Stimulated activated CD4-positive, alpha-beta T cell treated with anti-CD3 and anti-CD28 coated beads, Interleukin-4, amount 100 ng/mL, for 1 hour (primary cell): ENCODE measurements at regions not wholly inside any gene's neighbourhood (a gene's known extent, or its start where the extent isn't known, plus 50 kb on each side); places are given as distances from the start of the nearest gene placed in this dataset.
"Not testable (repeated sequence)": the region's sequence is repeated elsewhere in the genome, so short reads cannot be mapped to it uniquely, and the experiment has no call there.

Experiments
- DNase-seq: peaks from one replicate; pipeline ENCODE4 v3.0.0-alpha.2; 2020

- DNase-seq: no peak
Observed at GRCh38 chr3:107212618-107213017, 164.6 kb upstream of the CCDC54 start.

GRCh38 chr3:107213044-107213669 is 164.1 kb upstream of the CCDC54 start:
- DNase-seq: no peak

DNA sequence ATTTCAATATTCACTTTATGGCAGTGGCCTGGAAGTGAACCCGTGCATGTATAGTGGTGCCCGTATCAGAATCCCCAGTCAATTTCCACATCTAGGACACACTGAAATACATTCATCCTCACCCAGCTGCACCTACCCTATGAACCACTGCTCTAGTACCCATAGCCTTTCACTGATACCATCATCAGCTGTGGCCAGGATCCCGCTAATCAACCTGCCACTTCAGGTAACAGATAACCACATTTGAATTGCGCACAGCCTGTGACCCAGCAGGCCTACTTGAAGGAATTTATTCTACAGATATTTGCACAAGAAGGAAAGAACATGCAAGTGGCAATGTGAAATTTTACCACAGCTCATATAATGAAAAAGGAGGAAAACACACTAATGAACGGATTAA is 161.0 kb upstream of the CCDC54 start:
- DNase-seq: no peak

GRCh38 chr3:107216711-107217110 is 160.5 kb upstream of the CCDC54 start:
- DNase-seq: no peak

DNA sequence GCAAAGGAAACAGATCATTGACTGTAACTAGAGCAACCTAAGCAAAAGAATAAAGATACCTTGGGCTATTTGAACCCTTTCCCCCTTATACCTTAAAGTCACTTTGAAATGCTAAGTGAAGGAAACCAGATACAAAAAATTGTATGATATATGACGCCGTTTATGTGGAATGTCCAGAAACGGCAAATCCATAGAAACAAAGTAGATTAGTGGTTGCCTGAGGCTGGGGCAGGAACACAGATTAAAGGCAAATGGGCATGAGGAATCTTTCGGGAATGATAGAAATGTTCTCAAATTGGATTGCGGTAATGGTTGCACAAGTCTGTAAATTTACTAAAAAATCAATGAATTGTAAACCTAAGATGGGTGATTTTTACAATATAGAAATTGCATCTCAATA is 160.1 kb upstream of the CCDC54 start:
- DNase-seq: no peak

DNA sequence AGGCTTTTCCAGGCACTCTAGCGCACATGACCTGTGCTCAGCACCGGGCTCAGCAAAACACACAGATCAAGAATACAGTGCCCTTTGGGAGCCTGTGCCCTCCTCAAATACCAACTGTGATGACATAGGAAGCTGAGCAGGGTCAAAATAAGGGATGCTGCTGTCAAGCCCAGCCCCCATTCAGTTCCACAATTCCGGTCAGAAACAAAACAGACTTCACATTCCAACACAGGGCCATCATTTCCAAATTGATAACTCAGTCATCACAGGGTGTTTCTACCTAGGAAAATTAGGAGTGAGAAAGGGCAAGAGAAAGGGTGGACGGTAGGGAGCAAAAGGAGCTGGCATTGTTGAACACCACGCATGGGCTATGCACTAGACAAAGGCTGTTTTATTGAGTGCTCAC is 158.4 kb upstream of the CCDC54 start:
- no peak for DNase-seq

DNA sequence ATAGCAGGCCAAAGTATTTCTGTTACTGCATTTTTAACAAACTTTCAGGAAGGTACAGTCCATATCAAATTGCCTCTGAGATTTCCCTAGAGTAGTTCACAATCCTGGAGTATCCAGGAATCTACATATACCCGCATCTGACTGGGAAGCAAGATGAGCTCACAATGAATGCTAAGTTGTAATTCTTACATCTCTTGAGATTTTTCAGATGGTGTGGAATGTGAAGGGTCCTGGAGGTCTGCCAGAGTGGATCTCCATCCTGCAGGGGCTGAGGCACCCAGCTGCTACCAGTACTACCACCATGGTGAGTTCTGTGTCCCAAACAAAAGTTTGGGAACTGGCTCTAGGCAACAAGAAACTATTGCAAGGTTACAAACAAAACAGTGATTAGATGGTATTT is 156.7 kb upstream of the CCDC54 start:
- no peak for DNase-seq

GRCh38 chr3:107221856-107222255 is 155.4 kb upstream of the CCDC54 start:
- DNase-seq: no peak

GRCh38 chr3:107222907-107223306 is 154.3 kb upstream of the CCDC54 start:
- no peak for DNase-seq

GRCh38 chr3:107224026-107224596 is 153.1 kb upstream of the CCDC54 start:
- no peak for DNase-seq

DNA sequence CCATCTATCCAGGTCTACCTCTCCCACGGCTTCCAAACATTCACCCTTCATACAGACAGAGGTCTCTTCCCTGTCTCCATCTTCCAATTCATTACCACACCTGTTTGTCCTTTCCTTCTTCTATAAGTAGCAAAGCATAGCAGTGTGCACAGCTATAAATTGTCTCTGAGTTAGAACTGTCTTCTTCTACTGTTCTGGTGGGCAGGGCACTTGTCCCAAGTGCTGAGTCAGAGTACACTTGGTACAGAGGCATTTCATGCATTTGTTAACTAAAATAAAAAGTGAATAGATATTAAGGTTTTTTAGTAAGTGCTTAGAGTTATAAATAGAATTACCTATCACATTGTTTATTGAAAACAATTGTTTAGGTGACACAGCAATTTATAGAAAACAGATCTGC is 150.1 kb upstream of the CCDC54 start:
- no peak for DNase-seq

DNA sequence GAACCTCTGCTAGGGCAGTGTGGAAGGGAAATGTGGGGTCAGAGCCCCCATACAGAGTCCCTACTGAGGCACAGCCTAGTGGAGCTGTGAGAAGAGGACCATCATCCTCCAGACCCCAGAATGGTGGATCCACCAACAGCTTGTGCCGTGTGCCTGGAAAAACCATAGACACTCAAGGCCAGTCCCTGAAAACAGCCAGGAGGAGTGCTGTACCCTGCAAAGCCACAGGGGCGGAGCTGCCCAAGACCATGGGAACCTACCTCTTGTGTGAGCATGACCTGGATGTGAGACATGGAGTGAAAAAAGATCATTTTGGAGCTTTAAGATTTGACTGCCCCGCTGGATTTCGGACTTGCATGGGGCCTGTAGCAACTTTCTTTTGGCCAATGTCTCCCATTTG is 143.4 kb upstream of the CCDC54 start:
- DNase-seq: not testable (repeated sequence)

- DNase-seq: no peak
Observed at GRCh38 chr3:107235193-107235927, 141.9 kb upstream of the CCDC54 start.

GRCh38 chr3:107235928-107236315 is 141.3 kb upstream of the CCDC54 start:
- no peak for DNase-seq

GRCh38 chr3:107236655-107237337 is 140.4 kb upstream of the CCDC54 start:
- DNase-seq: no peak

DNA sequence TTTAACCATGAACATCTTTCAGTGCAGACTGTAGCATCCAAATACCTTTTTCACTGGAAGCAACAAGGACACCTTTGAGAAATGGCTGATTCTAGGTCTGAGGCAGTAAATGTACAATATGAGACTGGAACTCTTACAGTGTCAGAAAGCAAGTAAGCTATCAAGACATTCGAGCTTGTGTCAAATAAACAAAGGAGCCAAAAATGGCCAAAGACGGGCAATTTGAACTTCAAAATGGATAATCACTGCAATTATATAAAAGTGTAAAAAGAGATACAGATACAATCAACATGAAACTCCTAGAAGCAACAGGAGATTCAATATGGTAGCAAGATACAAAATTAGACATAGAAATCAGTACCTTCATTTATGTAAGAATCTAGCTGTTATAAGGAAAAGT is 138.5 kb upstream of the CCDC54 start:
- DNase-seq: no peak

DNA sequence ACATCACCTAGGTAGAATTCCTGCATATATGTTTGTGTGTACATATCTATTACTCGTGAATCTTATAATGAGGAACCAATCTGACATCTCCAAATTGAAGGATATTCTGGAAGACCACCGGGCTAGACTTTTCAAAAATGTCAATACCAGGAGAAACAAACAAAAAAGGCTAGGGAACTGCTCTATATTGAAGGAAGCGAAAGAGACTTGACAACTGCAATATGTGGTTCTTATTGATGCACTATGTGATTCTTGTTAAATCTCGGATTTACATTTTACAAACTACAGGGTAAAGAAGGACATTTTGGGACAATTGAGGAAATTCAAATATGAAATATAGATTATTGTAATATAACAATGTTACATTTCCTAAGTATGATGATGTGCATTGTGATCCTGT is 137.5 kb upstream of the CCDC54 start:
- no peak for DNase-seq

- DNase-seq: peak; percentile 74
Observed at GRCh38 chr3:107240183-107241091, 136.8 kb upstream of the CCDC54 start.

GRCh38 chr3:107241217-107241616 is 136.0 kb upstream of the CCDC54 start:
- no peak for DNase-seq

- DNase-seq: no peak
Observed at GRCh38 chr3:107242579-107242978, 134.7 kb upstream of the CCDC54 start.

DNA sequence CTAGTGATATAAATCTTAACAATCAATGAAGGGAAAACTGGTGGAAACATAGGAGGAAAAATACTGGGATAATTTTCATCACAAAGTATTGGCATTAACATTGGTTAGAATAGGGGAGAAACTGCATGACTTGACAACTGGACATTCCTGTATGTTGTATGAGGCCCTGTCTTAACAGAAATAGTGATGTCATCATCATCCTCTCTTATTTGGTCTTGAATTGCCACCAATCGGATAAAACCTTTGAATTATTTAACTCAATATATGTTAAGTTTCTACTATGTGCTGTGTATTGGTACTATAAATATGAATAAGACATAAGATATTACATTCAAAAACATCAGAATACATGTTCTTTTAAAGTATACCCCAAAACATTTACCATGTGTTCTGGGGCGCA is 130.1 kb upstream of the CCDC54 start:
- no peak for DNase-seq

GRCh38 chr3:107249132-107249531 is 128.1 kb upstream of the CCDC54 start:
- DNase-seq: no peak

- no peak for DNase-seq
Observed at GRCh38 chr3:107250221-107250620, 127.0 kb upstream of the CCDC54 start.
